BLaER1 (cell line): ENCODE measurements at regions not wholly inside any gene's neighbourhood (a gene's known extent, or its start where the extent isn't known, plus 50 kb on each side); places are given as distances from the start of the nearest gene placed in this dataset.
A peak's percentile ranks its signal among the peaks of the same experiment; 100 is the strongest.
"Not testable (repeated sequence)": the region's sequence is repeated elsewhere in the genome, so short reads cannot be mapped to it uniquely, and the experiment has no call there.

Experiments
- H3K27ac ChIP-seq: shearing (Covaris generic); formaldehyde crosslinking; 2 replicates; pipeline ENCODE4 v1.8.1; 2022
- H3K27me3 ChIP-seq: shearing (Covaris generic); formaldehyde crosslinking; 2 replicates; pipeline ENCODE4 v1.8.1; 2022
- H3K36me3 ChIP-seq: shearing (Covaris generic); formaldehyde crosslinking; 2 replicates; pipeline ENCODE4 v1.8.1; 2022
- H3K4me1 ChIP-seq: shearing (Covaris generic); formaldehyde crosslinking; 2 replicates; pipeline ENCODE4 v1.8.1; 2022
- H3K4me2 ChIP-seq: shearing (Covaris generic); formaldehyde crosslinking; 2 replicates; pipeline ENCODE4 v1.8.1; 2022
- H3K4me3 ChIP-seq: shearing (Covaris generic); formaldehyde crosslinking; 2 replicates; pipeline ENCODE4 v1.8.1; 2022
- H3K9ac ChIP-seq: shearing (Covaris generic); formaldehyde crosslinking; 2 replicates; pipeline ENCODE4 v1.8.1; 2022
- H3K9me3 ChIP-seq: shearing (Covaris generic); formaldehyde crosslinking; 2 replicates; pipeline ENCODE4 v1.8.1; 2022
- H4K20me1 ChIP-seq: shearing (Covaris generic); formaldehyde crosslinking; 2 replicates; pipeline ENCODE4 v1.8.1; 2022
- Cebpa-rat ChIP-seq: shearing (Covaris generic); IDR thresholded peaks from 2 replicates; pipeline ENCODE4 v1.8.1; 2022

DNA sequence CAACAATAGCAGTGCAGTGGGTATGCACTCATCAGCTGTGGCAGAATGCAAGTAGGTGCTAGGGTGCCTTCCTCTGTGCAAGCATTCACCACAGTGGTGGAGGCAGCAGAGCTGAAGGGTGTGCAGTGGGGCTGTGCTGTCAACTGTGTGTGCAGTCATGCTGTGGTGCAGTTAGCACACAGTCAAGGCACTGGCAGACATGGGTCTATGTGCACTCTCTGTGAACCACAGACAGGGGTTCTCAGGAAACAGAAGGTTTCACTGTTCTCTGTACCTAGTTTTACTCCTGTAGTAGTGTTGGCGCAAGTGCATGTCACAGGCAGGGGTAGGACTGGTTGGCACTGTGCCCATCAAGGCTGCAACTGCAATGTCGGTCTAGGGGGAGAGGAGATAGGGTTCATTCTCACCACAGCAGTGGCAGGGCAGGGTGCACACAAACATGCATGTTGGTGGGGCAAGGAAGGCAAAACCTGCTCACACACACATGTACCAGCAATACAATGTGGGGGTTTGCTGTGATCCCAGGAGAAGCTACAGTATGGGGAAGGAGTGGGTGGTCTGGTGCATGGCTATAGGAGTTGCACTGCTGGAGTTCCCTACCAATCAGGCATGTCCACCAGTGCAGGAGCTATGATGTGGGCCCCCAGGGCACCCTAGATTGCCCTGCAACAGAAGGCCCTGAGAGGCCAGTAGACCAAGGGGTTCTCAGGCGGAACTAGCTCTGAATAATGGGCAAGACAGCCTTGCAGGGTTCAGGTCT, 242.7 kb upstream of the DDX18 start:
- H3K36me3 ChIP-seq: no peaks in the 10 kb centered on the region
- no peaks in the 10 kb centered on the region for H3K4me1 ChIP-seq
- no peak overlapping the region for H3K27ac ChIP-seq
- no peak overlapping the region for H3K9ac ChIP-seq
- no peak overlapping the region for H3K4me3 ChIP-seq
- H4K20me1 ChIP-seq: no peaks in the 10 kb centered on the region
- H3K4me2 ChIP-seq: no peak overlapping the region
- peaks cover 32% of the 10 kb centered on the region for H3K9me3 ChIP-seq
- H3K27me3 ChIP-seq: no peaks in the 10 kb centered on the region
- no peak for TF ChIP-seq Cebpa-rat

DNA sequence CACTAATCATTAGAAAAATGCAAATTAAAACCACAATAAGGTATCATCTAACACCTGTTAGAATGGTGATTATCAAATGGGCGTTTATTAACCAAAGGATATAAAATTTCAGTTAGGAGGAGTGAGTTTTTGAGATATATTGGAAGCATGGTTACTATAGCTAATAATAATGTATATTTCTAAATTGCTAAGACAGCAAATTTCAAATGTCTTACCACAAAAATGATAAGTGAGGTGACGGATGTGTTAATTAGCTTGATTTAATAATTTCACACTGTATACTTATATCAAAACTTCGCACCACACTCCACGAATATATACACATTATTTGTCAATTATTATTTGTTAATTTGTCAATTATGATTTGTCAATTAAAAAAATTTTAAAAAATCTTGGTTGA, 227.2 kb upstream of the DDX18 start:
- Histone ChIP-seq H3K4me3 (no peak overlapping the region), H3K9me3 (no peaks in the 10 kb centered on the region), H4K20me1 (no peaks in the 10 kb centered on the region), H3K4me1 (no peaks in the 10 kb centered on the region), H3K9ac (no peak overlapping the region), H3K36me3 (no peaks in the 10 kb centered on the region), H3K27ac (no peak overlapping the region), H3K4me2 (no peak overlapping the region), H3K27me3 (no peaks in the 10 kb centered on the region)
- no peak for TF ChIP-seq Cebpa-rat

DNA sequence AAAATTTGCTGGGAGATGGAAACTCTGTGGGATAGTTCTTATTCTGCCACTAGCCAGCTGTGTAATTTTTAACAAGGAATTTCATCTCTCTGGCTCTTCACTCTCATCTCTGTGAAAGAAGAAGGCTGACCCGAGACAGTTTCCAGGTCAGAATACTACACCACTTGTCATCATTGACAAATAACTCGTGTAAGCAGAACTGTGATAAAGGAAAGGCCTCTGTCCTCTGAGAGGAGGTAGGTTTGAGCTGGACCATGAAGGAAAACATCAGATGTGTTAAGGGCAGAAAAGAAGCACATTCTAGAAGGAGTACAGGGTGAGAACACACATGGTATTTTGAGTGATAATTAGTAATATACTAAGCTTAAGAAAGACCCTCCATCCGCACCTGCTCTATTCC, 211.4 kb upstream of the DDX18 start:
- Histone ChIP-seq H3K9me3 (no peaks in the 10 kb centered on the region), H4K20me1 (no peaks in the 10 kb centered on the region), H3K4me3 (no peak overlapping the region), H3K9ac (no peak overlapping the region), H3K27ac (no peak overlapping the region), H3K4me1 (no peaks in the 10 kb centered on the region), H3K36me3 (no peaks in the 10 kb centered on the region), H3K4me2 (no peak overlapping the region), H3K27me3 (no peaks in the 10 kb centered on the region)
- no peak for TF ChIP-seq Cebpa-rat

DNA sequence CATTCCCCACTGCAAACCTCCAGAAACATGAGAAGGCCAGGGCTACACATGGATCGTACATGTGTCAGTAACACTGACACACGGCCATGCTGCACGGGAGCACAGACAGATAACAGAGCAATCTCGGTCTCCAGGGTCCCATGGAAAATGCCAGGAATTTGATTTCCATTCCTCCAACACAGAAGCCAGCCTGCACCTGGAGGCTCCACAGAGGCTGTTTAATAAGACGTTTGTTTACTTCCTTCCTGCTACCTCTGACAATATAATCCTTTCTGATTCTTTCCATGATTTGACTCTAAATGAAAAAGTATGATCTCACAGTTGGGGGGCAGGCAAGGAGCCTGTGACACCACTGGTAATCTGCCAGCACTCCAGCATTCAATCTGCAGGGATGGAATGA, 210.9 kb upstream of the DDX18 start:
- Histone ChIP-seq H3K4me1 (no peaks in the 10 kb centered on the region), H3K36me3 (no peaks in the 10 kb centered on the region), H3K9me3 (no peaks in the 10 kb centered on the region), H3K27ac (no peak overlapping the region), H3K4me3 (no peak overlapping the region), H3K27me3 (no peaks in the 10 kb centered on the region), H3K4me2 (no peak overlapping the region), H4K20me1 (no peaks in the 10 kb centered on the region), H3K9ac (no peak overlapping the region)
- no peak for TF ChIP-seq Cebpa-rat

DNA sequence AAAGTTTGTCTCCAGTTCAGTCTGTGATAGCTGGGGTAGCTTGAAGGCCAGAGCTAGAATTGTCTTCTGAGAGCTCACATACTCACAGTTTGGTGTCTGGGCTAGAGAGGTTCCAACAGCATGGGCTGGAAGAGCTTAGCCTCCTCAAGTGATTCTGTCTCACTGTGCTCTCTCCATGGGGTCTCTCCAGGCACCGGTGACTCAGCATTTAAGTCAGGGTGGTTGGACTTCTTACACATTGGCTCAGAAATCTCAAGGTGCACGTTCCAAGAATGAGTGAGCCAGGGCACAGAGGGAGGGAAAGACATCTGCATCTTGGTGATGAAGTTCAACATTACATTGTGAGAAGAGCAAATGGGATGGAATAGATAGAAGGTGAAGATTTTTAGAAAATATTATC, 207.3 kb upstream of the DDX18 start:
- no peaks in the 10 kb centered on the region for H3K27me3 ChIP-seq
- TF ChIP-seq Cebpa-rat: no peak
- no peaks in the 10 kb centered on the region for H3K4me1 ChIP-seq
- no peaks in the 10 kb centered on the region for H3K9me3 ChIP-seq
- H4K20me1 ChIP-seq: no peaks in the 10 kb centered on the region
- no peak overlapping the region for H3K9ac ChIP-seq
- H3K4me3 ChIP-seq: no peak overlapping the region
- H3K36me3 ChIP-seq: no peaks in the 10 kb centered on the region
- no peak overlapping the region for H3K27ac ChIP-seq
- no peak overlapping the region for H3K4me2 ChIP-seq

DNA sequence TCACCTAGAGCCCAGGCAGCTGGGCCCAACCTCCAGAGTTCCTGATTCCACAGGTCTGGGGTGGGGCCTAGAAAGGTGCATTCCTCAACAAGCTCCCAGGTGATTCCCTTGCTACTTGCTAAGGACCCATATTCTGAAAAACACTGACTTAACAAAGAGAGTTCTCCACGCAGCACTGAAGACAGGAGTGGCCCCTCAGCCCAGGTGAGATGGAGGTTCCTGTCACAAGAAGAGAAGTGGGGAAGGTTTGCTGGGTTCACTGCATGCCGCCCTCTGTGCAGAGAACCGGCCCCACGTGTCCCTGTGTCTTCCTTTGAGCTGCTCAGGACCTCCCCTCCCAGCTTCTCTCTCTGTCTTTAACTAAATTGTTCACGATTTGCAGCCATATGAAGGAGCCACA, 201.4 kb upstream of the DDX18 start:
- no peak for TF ChIP-seq Cebpa-rat
- Histone ChIP-seq H3K4me1 (peaks cover 4% of the 10 kb centered on the region; the same call in 1 of the 2 replicates), H3K4me3 (no peak overlapping the region), H3K9me3 (no peaks in the 10 kb centered on the region), H3K36me3 (no peaks in the 10 kb centered on the region), H4K20me1 (no peaks in the 10 kb centered on the region), H3K27ac (no peak overlapping the region), H3K9ac (no peak overlapping the region), H3K27me3 (no peaks in the 10 kb centered on the region), H3K4me2 (no peak overlapping the region)

DNA sequence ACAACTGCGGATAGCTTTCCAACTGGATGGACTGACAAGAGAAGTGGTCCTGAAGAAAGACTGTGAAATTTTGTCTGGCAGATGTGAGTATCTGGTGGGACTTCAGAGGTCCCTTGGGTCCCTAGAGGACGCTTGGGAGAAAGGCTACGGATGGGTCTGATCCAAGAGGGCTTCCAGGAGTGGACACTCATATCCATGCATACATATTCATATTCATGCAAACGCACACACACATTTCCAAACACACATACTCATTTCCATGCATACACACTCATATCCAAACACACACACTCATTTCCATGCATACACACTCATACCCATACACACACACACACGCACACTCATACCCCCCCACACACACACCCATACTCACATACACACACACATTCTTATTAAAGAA, 200.2 kb upstream of the DDX18 start:
- no peak overlapping the region for H3K4me3 ChIP-seq
- TF ChIP-seq Cebpa-rat: no peak

DNA sequence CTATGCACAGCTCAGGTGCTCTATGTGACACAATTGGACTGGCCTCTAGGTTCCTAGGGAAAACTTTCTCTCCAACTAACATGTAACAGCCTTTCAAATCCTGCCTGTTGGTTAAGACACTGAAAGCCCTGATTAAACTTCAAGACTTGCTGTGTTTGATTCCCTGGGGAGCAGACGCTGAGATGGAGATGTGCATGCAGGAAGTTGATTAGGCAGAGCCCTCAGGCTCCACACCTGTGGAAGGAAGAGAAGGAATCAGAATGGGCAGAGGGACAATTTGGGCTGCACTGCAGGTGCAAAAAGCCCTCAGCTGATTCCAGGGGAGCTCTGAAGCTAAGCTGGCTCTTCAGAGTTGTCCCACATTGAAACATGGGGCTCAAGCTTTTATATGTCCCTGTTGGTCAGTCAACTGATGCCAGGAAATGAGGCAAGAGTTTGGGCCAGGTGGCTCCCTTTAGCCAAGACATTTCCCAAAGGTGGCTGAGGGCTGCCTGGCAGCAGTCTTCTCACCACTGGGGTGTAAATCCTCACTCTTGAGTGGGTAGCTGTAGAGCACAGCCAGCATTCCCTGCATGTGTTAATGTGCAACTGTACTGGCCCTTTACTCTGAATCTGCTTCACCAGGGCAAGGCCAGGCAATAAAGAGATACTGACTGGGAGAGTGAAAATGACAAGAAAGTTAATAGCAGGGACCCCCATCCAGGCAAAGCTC, 199.5 kb upstream of the DDX18 start:
- no peaks in the 10 kb centered on the region for H3K27me3 ChIP-seq
- H3K36me3 ChIP-seq: no peaks in the 10 kb centered on the region
- no peak for TF ChIP-seq Cebpa-rat
- peaks cover 4% of the 10 kb centered on the region; the same call in 1 of the 2 replicates for H3K4me1 ChIP-seq
- no peak overlapping the region for H3K9ac ChIP-seq
- H3K4me3 ChIP-seq: no peak overlapping the region
- H3K9me3 ChIP-seq: no peaks in the 10 kb centered on the region
- H3K4me2 ChIP-seq: 0 out of 2 replicates have a peak overlapping the region, but pooled peaks have one; percentile 3
- no peak overlapping the region for H3K27ac ChIP-seq
- no peaks in the 10 kb centered on the region for H4K20me1 ChIP-seq

More for the DNA sequence above, 200.2 kb upstream of the DDX18 start:
- H3K36me3 ChIP-seq: no peaks in the 10 kb centered on the region
- H3K9ac ChIP-seq: no peak overlapping the region
- H3K4me1 ChIP-seq: peaks cover 4% of the 10 kb centered on the region; the same call in 1 of the 2 replicates
- H3K27ac ChIP-seq: no peak overlapping the region
- H4K20me1 ChIP-seq: no peaks in the 10 kb centered on the region
- H3K4me2 ChIP-seq: no peak overlapping the region
- no peaks in the 10 kb centered on the region for H3K9me3 ChIP-seq
- H3K27me3 ChIP-seq: no peaks in the 10 kb centered on the region

DNA sequence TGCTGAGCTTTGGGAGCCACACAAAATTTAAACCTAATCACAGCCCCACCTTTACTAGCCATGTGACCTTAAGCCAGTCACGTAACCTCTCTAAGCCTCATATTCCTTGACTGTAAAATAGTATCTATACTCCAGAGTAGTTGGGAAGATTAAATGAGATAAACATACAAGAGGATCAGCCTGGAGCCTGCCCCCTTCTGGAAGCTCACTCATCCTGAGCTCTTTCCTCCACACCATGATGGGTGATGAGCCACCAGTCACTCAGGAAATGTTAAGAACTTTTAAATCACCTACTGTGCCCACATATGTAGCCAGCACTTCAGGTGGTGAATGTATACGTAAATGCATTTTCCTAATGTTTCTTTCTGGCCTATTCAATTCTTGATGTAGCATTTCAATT, 195.9 kb upstream of the DDX18 start:
- Histone ChIP-seq H4K20me1 (no peaks in the 10 kb centered on the region), H3K27ac (no peak overlapping the region), H3K9me3 (no peaks in the 10 kb centered on the region), H3K4me2 (no peak overlapping the region), H3K36me3 (no peaks in the 10 kb centered on the region), H3K27me3 (no peaks in the 10 kb centered on the region), H3K4me1 (peaks cover 4% of the 10 kb centered on the region; the same call in 1 of the 2 replicates), H3K4me3 (no peak overlapping the region), H3K9ac (no peak overlapping the region)
- no peak for TF ChIP-seq Cebpa-rat

DNA sequence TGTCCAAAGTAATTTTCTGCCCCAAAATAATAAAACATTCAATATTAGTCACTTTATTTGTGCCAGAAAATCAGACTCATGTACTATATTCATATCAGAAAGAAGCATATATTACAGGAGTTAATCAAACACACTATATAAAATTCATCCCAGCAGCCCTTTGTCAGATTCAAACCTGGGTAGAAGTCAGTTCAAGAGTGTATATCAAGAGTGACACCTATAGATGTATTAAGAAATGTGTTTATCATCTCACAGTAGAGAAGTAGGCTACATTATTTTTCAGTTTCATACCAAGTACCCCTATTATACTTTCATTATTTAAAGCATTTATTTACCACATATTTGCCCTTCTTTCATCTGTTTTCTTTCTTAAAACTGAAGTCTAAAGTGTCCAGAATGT, 193.2 kb upstream of the DDX18 start:
- no peak for TF ChIP-seq Cebpa-rat
- no peaks in the 10 kb centered on the region for H4K20me1 ChIP-seq
- no peaks in the 10 kb centered on the region for H3K27me3 ChIP-seq
- H3K36me3 ChIP-seq: no peaks in the 10 kb centered on the region
- H3K4me1 ChIP-seq: no peaks in the 10 kb centered on the region
- H3K9me3 ChIP-seq: no peaks in the 10 kb centered on the region
- no peak overlapping the region for H3K9ac ChIP-seq
- H3K27ac ChIP-seq: no peak overlapping the region
- H3K4me2 ChIP-seq: no peak overlapping the region
- no peak overlapping the region for H3K4me3 ChIP-seq

DNA sequence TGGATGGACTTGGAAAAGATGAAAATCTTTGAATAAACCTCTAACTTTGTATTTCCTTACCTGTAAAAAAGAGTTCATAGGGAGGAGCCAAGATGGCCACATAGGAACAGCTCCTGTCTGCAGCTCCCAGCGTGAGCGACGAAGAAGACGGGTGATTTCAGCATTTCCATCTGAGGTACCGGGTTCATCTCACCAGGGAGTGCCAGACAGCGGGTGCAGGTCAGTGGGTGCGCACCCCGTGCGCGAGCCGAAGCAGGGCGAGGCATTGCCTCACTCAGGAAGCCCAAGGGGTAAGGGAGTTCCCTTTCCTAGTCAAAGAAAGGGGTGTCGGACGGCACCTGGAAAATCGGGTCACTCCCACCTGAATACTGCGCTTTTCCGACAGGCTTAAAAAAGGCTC, 191.3 kb upstream of the DDX18 start:
- not testable (repeated sequence) for H3K36me3 ChIP-seq, H3K4me1 ChIP-seq, H3K4me3 ChIP-seq, H3K9ac ChIP-seq, H3K9me3 ChIP-seq, H3K27me3 ChIP-seq, H3K4me2 ChIP-seq, H3K27ac ChIP-seq, H4K20me1 ChIP-seq
